GM12873 (cell line): ENCODE measurements at regions not wholly inside any gene's neighbourhood (a gene's known extent, or its start where the extent isn't known, plus 50 kb on each side); places are given as distances from the start of the nearest gene placed in this dataset.

Experiments
- CTCF ChIP-seq: IDR thresholded peaks from 2 replicates; pipeline ENCODE4 v1.5.1; 2012; ENCODE audit warnings: low read depth, mild to moderate bottlenecking, moderate library complexity, low read length, control low read depth; ENCODE audit not compliant: insufficient read depth; ENCODE audit errors: missing control alignments

DNA sequence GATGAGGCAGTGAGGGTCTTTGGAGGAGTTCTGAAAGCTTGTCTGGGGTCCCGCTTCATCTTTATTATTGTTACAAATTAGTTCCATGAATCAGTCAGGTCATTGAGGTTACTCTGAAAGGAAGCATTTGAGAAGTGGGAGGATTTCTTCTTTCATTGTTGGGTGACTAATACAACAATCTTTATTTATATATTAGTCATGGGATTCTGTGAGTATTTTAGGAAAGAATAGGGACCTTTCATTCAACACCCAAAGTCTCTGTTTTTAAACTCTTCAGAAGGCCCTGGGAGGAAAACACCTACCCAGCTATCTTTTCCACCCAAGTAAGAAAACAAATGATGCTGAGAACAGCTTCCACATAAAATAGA lies 98.3 kb downstream of the SOD2 start:
- no peak for TF ChIP-seq CTCF

DNA sequence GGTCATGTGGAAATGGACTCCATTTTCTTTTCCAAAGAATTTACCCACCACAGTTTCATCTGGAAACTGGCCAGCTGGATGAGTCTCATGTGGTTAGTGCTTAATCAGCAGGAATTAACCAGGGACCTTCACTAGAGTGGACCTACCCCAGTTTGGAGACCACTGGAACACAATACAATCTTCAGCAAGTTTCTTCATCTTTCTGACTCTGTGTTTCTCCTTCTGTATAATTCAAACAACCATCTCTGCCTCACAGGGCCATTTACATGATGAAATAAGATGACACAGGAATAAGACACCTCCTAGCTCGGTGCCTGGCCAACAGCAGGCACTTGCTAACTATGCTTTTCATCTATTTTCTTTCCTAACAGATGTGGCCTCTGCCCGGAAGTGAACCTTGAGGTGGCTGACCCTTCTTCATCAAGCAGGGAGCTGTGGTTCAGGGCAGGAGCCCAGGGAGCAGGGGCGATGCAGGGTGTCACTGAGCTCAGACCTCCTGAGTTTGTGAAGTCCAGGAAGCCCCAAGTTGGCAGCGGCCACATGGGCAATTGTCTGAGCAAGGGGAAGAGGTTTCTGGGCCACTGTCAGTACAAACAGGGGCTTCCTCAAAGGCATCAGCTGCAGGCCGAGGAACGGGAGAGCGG lies 98.8 kb downstream of the SOD2 start:
- TF ChIP-seq CTCF: no peak

- TF ChIP-seq CTCF: no peak
Observed at GRCh38 chr6:159590835-159591234, 102.2 kb downstream of the SOD2 start.

DNA sequence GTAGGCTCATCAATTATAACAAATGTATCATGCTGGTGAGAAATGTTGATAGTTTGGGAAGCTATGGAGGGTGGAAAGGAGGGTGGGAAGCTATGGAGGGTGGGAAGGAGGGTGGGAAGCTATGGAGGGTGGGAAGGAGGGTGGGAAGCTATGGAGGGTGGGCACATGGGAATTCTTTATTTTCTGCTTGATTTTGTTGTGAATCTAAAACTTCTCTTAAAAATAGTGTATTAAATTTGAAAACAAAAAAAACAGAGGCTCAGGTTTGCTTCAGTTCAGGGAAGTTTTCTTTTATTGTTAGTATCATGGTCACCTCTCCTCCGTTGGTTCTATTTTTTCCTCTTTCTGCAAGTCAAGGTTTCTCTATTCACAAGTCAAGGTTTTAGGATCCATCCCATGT lies 106.4 kb downstream of the SOD2 start:
- no peak for TF ChIP-seq CTCF

GRCh38 chr6:159582736-159583135 lies 110.3 kb downstream of the SOD2 start:
- TF ChIP-seq CTCF: no peak

DNA sequence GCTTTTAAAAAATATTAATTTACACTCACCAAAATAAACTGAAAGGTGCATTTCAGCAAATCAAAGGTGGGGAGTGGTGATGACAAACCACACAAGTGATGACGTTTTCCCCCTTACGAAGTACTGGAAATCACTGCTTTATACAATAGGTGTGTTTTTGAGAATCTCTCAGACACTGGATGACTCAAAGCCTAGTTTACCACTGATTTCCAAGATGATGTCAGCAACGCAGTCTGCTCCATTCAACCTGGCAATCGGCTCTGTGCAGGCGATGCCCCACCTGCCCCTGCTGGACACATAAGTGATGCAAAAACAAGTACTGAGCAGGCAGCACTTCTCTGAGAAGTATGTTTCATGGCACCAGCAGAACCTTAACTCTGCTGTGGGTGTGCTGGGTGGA lies 114.4 kb downstream of the SOD2 start:
- no peak for TF ChIP-seq CTCF

GRCh38 chr6:159577564-159577963 lies 115.5 kb downstream of the SOD2 start:
- TF ChIP-seq CTCF: no peak
